Colonic mucosa (tissue), 4 donors: ENCODE measurements at regions not wholly inside any gene's neighbourhood (a gene's known extent, or its start where the extent isn't known, plus 50 kb on each side); places are given as distances from the start of the nearest gene placed in this dataset.
"Not testable (repeated sequence)": the region's sequence is repeated elsewhere in the genome, so short reads cannot be mapped to it uniquely, and the experiment has no call there.

ENCODE experiments used
- DNase-seq: peaks from one replicate; pipeline ENCODE4 v3.0.0-alpha.2; 2020
- H3K27ac ChIP-seq: fragments of 200-600 bp; one replicate; pipeline ENCODE4 v1.8.0; 2021
- H3K27me3 ChIP-seq: fragments of 200-600 bp; one replicate; pipeline ENCODE4 v1.8.0; 2021
- H3K36me3 ChIP-seq: fragments of 200-600 bp; one replicate; pipeline ENCODE4 v1.8.0; 2021
- H3K4me1 ChIP-seq: fragments of 200-600 bp; one replicate; pipeline ENCODE4 v1.8.0; 2021; ENCODE audit warnings: mild to moderate bottlenecking
- H3K4me3 ChIP-seq: fragments of 200-600 bp; one replicate; pipeline ENCODE4 v1.8.0; 2021
- H3K9ac ChIP-seq, 2 donors: one replicate each; pipeline ENCODE4 v1.7.0; 2013; ENCODE audit warnings: control low read depth in 2 of 2, low read depth in 2 of 2, low read length in 2 of 2
- H3K9me3 ChIP-seq: fragments of 200-600 bp; one replicate; pipeline ENCODE4 v1.8.0; 2021
- CTCF ChIP-seq: fragments of 200-600 bp; IDR thresholded peaks from one replicate; pipeline ENCODE4 v1.8.0; 2022; ENCODE audit warnings: antibody characterized with exemption, mild to moderate bottlenecking
- intact Hi-C: fragments of 100-400 bp; cut with DNase I; formaldehyde crosslinking; loops from one replicate; pipeline ENCODE4 v1.14.1; 2022
- donor health status: healthy.
- donor health status: DM: no; HTN: no; CAD: no.
- donor health status: DM: no; HTN: no; CAD: no.

GRCh38 chr10:34941471-34942357, 126.6 kb upstream of the PARD3 start:
- no peak overlapping the region for H3K27ac ChIP-seq
- intact Hi-C loops: loop anchor here (10.0 kb wide), 1 partner anchor 217 kb away; no protein-coding TSS in a partner anchor
- H3K9ac ChIP-seq: no peak overlapping the region
- no peak for DNase-seq
- no peaks in the 10 kb centered on the region for H3K36me3 ChIP-seq
- H3K4me3 ChIP-seq: no peak overlapping the region
- no peak for TF ChIP-seq CTCF
- H3K9me3 ChIP-seq: no peaks in the 10 kb centered on the region
- H3K4me1 ChIP-seq: no peaks in the 10 kb centered on the region
- no peaks in the 10 kb centered on the region for H3K27me3 ChIP-seq

- intact Hi-C loops: loop anchor here (10.0 kb wide), 1 partner anchor 216 kb away; no protein-coding TSS in a partner anchor
- Histone ChIP-seq H3K36me3 (no peaks in the 10 kb centered on the region), H3K9ac (no peak overlapping the region), H3K4me1 (no peaks in the 10 kb centered on the region), H3K4me3 (no peak overlapping the region), H3K27me3 (no peaks in the 10 kb centered on the region), H3K9me3 (no peaks in the 10 kb centered on the region), H3K27ac (no peak overlapping the region)
- TF ChIP-seq CTCF: no peak
- no peak for DNase-seq
These were observed 125.3 kb upstream of the PARD3 start for GRCh38 chr10:34940436-34940835.

- Histone ChIP-seq H3K27me3 (no peaks in the 10 kb centered on the region), H3K36me3 (no peaks in the 10 kb centered on the region), H3K27ac (no peak overlapping the region), H3K9ac (no peak overlapping the region), H3K9me3 (no peaks in the 10 kb centered on the region), H3K4me1 (no peaks in the 10 kb centered on the region), H3K4me3 (no peak overlapping the region)
- DNase-seq: no peak
- intact Hi-C loops: no loop called here
- no peak for TF ChIP-seq CTCF
These were observed 123.2 kb upstream of the PARD3 start for GRCh38 chr10:34938399-34938670.

GRCh38 chr10:34937643-34938398, 122.7 kb upstream of the PARD3 start:
- H3K27ac ChIP-seq: not testable (repeated sequence)

GRCh38 chr10:34936061-34936460, 121.0 kb upstream of the PARD3 start:
- no peak for TF ChIP-seq CTCF
- Histone ChIP-seq H3K27me3 (no peaks in the 10 kb centered on the region), H3K9ac (no peak overlapping the region), H3K36me3 (no peaks in the 10 kb centered on the region), H3K4me1 (no peaks in the 10 kb centered on the region), H3K9me3 (no peaks in the 10 kb centered on the region), H3K27ac (no peak overlapping the region), H3K4me3 (no peak overlapping the region)
- intact Hi-C loops: no loop called here
- no peak for DNase-seq

More at GRCh38 chr10:34937643-34938398, 122.7 kb upstream of the PARD3 start:
- H3K4me3 ChIP-seq, H3K9me3 ChIP-seq, H3K27me3 ChIP-seq, intact Hi-C loops, DNase-seq, H3K9ac ChIP-seq, H3K4me1 ChIP-seq, H3K36me3 ChIP-seq: not testable (repeated sequence)
- TF ChIP-seq CTCF: peak; percentile 18
